ENCODE measurements at regions not wholly inside any gene's neighbourhood (a gene's known extent, or its start where the extent isn't known, plus 50 kb on each side); places are given as distances from the start of the nearest gene placed in this dataset.

GRCh38 chr2:128805237-128805636 is 486.6 kb upstream of the HS6ST1 start:
- peaks cover 6% of the 10 kb centered on the region for H3K9me3 Mint-ChIP-seq (ENCODE audit: low read depth)
- peaks cover 4% of the 10 kb centered on the region for H3K27me3 Mint-ChIP-seq
- no peaks in the 10 kb centered on the region for H3K4me1 Mint-ChIP-seq (ENCODE audit: low read depth)
- H3K27ac Mint-ChIP-seq: no peak overlapping the region
- no peak overlapping the region for H3K4me3 Mint-ChIP-seq
- no peaks in the 10 kb centered on the region for H3K36me3 Mint-ChIP-seq

- H3K36me3 Mint-ChIP-seq: no peaks in the 10 kb centered on the region
- H3K27ac Mint-ChIP-seq: no peak overlapping the region
- H3K9me3 Mint-ChIP-seq (ENCODE audit: low read depth): peaks cover 7% of the 10 kb centered on the region
- H3K27me3 Mint-ChIP-seq: peaks cover 8% of the 10 kb centered on the region
- no peaks in the 10 kb centered on the region for H3K4me1 Mint-ChIP-seq (ENCODE audit: low read depth)
- no peak overlapping the region for H3K4me3 Mint-ChIP-seq
Measured at GRCh38 chr2:128805918-128806317, 487.2 kb upstream of the HS6ST1 start.

- peaks cover 7% of the 10 kb centered on the region for H3K9me3 Mint-ChIP-seq (ENCODE audit: low read depth)
- no peaks in the 10 kb centered on the region for H3K4me1 Mint-ChIP-seq (ENCODE audit: low read depth)
- no peak overlapping the region for H3K27ac Mint-ChIP-seq
- H3K27me3 Mint-ChIP-seq: peaks cover 8% of the 10 kb centered on the region
- no peak overlapping the region for H3K4me3 Mint-ChIP-seq
- no peaks in the 10 kb centered on the region for H3K36me3 Mint-ChIP-seq
Measured at GRCh38 chr2:128807317-128807716, 488.6 kb upstream of the HS6ST1 start.

GRCh38 chr2:128808462-128809258 is 490.0 kb upstream of the HS6ST1 start:
- H3K36me3 Mint-ChIP-seq: no peaks in the 10 kb centered on the region
- H3K27me3 Mint-ChIP-seq: peaks cover 8% of the 10 kb centered on the region
- no peaks in the 10 kb centered on the region for H3K4me1 Mint-ChIP-seq (ENCODE audit: low read depth)
- H3K9me3 Mint-ChIP-seq (ENCODE audit: low read depth): peaks cover 7% of the 10 kb centered on the region
- H3K27ac Mint-ChIP-seq: no peak overlapping the region
- no peak overlapping the region for H3K4me3 Mint-ChIP-seq

- no peaks in the 10 kb centered on the region for H3K36me3 Mint-ChIP-seq
- H3K4me1 Mint-ChIP-seq (ENCODE audit: low read depth): no peaks in the 10 kb centered on the region
- H3K4me3 Mint-ChIP-seq: no peak overlapping the region
- no peak overlapping the region for H3K27ac Mint-ChIP-seq
- peaks cover 8% of the 10 kb centered on the region for H3K27me3 Mint-ChIP-seq
- H3K9me3 Mint-ChIP-seq (ENCODE audit: low read depth): peaks cover 7% of the 10 kb centered on the region
Measured at GRCh38 chr2:128809259-128809636, 490.6 kb upstream of the HS6ST1 start.

- Mint-ChIP-seq H3K4me1 (ENCODE audit: low read depth) (no peaks in the 10 kb centered on the region), H3K9me3 (ENCODE audit: low read depth) (peaks cover 7% of the 10 kb centered on the region), H3K27me3 (peaks cover 10% of the 10 kb centered on the region), H3K4me3 (no peak overlapping the region), H3K27ac (no peak overlapping the region), H3K36me3 (no peaks in the 10 kb centered on the region)
Measured at GRCh38 chr2:128809880-128810279, 491.2 kb upstream of the HS6ST1 start.

DNA sequence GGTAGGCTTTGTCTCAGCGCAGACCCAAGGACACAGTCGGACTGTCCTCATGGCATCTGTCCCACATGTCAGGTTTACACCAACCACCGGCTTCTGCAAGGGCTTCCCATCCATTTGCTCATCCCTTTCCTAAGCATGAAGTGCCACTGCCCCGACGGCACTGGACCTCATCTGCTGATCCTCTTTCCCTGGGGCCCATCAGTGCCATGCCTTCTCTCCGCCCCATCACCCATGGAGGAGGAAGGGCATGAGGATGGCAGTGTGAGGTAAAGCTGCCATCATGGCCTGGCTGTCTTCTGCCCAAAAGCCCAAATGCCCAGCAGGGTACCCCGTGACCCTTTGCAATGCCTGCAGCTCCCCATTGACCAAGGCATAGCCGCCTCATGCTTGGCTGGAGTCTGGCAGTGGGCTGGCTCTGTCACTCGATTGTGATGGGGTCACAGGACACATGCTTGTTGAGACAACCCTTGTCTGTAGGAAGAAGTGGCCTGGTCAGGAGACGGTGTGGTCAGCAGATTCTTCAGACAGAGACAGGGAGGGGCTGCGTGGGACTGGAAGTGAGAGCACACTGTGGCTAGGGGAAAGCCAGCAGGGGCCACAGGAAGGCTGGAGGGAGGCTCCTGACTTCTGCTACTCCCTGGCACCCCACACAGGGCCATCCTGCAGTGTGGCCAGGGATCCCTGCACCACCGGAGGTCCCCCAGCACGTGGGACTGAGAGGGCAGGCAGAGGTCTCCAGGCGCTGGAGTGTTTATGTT is 493.7 kb upstream of the HS6ST1 start:
- H3K9me3 Mint-ChIP-seq (ENCODE audit: low read depth): peaks cover 7% of the 10 kb centered on the region
- H3K4me3 Mint-ChIP-seq: no peak overlapping the region
- no peaks in the 10 kb centered on the region for H3K4me1 Mint-ChIP-seq (ENCODE audit: low read depth)
- H3K27me3 Mint-ChIP-seq: peaks cover 10% of the 10 kb centered on the region
- H3K27ac Mint-ChIP-seq: no peak overlapping the region
- H3K36me3 Mint-ChIP-seq: no peaks in the 10 kb centered on the region

DNA sequence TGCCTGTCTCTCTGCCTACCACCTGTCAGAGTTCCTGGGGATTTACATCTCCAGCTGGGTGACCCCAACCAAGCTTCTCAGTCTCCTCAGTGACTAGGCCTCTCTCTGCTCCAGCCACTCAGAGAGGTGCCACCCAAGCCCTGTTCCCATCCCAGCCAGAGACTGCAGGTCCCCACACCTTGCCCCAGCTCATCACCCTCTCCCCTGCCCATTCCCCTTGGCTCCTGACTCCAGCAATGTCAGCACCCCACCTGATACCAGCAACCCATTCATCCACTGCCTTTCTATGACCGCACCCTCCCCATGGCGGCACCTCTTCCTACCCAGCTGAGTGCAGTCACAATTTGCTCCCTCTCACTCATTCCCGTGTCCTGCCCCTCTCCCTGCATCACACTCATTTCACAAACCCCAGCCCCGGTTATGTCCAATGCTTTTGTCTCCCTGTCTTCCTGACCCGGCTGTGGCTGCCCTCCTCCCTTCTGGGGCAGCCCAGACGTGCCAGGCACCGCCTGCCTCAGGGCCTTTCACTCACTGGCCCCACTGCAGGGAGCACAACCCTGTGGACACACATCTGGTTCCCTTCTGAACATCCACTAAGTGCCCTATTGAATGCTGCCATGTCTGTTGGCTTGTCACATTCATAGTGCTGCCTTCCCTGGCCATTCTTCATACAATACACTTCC is 494.8 kb upstream of the HS6ST1 start:
- no peak overlapping the region for H3K27ac Mint-ChIP-seq
- peaks cover 7% of the 10 kb centered on the region for H3K9me3 Mint-ChIP-seq (ENCODE audit: low read depth)
- no peak overlapping the region for H3K4me3 Mint-ChIP-seq
- peaks cover 8% of the 10 kb centered on the region for H3K27me3 Mint-ChIP-seq
- H3K4me1 Mint-ChIP-seq (ENCODE audit: low read depth): no peaks in the 10 kb centered on the region
- no peaks in the 10 kb centered on the region for H3K36me3 Mint-ChIP-seq

DNA sequence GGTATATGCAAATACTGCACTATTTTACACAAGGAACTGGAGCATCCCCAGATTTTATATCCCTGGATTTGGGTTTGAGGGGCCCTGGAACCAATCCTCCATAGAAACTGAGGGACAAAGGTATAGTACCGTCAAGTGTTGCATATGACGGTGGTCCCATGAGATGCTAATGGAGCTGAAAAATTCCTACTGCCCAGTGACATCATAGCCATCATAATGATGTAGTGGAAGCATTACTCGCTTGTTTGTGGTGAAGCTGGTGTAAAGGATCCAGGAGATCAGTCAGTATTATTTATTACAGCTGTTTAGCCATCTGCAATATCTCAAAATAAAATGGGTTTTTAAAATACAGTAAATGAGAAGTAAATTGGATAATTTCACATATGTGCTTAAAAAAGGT is 496.6 kb upstream of the HS6ST1 start:
- Mint-ChIP-seq H3K4me1 (ENCODE audit: low read depth) (no peaks in the 10 kb centered on the region), H3K36me3 (no peaks in the 10 kb centered on the region), H3K27me3 (peaks cover 6% of the 10 kb centered on the region), H3K9me3 (ENCODE audit: low read depth) (peaks cover under 1% of the 10 kb centered on the region), H3K27ac (no peak overlapping the region), H3K4me3 (no peak overlapping the region)

DNA sequence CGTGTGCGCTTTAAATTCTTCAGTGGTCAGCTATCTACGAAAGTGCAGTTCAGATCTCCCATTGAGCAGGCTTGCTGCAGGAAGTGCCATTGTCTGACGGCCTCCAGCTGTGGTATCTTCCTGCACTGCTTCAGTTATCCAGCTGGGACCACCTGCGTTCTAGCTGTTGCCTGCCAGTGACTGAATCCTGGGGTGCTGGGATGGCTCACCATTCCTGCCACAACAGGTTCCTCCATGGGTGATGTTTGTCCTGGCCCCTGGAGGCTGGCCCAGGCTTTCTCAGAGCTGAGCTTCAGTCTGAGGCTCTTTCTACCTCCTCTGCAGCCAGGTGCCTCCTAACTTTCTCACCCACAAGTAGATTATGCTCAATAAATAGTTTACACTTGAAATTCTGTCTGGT is 498.5 kb upstream of the HS6ST1 start:
- Mint-ChIP-seq H3K4me3 (no peak overlapping the region), H3K9me3 (ENCODE audit: low read depth) (no peaks in the 10 kb centered on the region), H3K27ac (no peak overlapping the region), H3K36me3 (no peaks in the 10 kb centered on the region), H3K4me1 (ENCODE audit: low read depth) (no peaks in the 10 kb centered on the region), H3K27me3 (peaks cover 2% of the 10 kb centered on the region)

- H3K27me3 Mint-ChIP-seq: peaks cover 2% of the 10 kb centered on the region
- no peaks in the 10 kb centered on the region for H3K36me3 Mint-ChIP-seq
- H3K27ac Mint-ChIP-seq: no peak overlapping the region
- H3K4me1 Mint-ChIP-seq (ENCODE audit: low read depth): no peaks in the 10 kb centered on the region
- H3K9me3 Mint-ChIP-seq (ENCODE audit: low read depth): no peaks in the 10 kb centered on the region
- H3K4me3 Mint-ChIP-seq: no peak overlapping the region
Measured at GRCh38 chr2:128817813-128818212, 499.1 kb upstream of the HS6ST1 start.

GRCh38 chr2:128818248-128818647 is 499.6 kb upstream of the HS6ST1 start:
- Mint-ChIP-seq H3K27me3 (peaks cover 2% of the 10 kb centered on the region), H3K36me3 (no peaks in the 10 kb centered on the region), H3K27ac (no peak overlapping the region), H3K4me1 (ENCODE audit: low read depth) (no peaks in the 10 kb centered on the region), H3K4me3 (no peak overlapping the region), H3K9me3 (ENCODE audit: low read depth) (no peaks in the 10 kb centered on the region)

GRCh38 chr2:128818704-128819491 is 500.2 kb upstream of the HS6ST1 start:
- H3K4me1 Mint-ChIP-seq (ENCODE audit: low read depth): no peaks in the 10 kb centered on the region
- no peaks in the 10 kb centered on the region for H3K9me3 Mint-ChIP-seq (ENCODE audit: low read depth)
- peaks cover 2% of the 10 kb centered on the region for H3K27me3 Mint-ChIP-seq
- H3K4me3 Mint-ChIP-seq: no peak overlapping the region
- H3K27ac Mint-ChIP-seq: no peak overlapping the region
- H3K36me3 Mint-ChIP-seq: no peaks in the 10 kb centered on the region

- H3K9me3 Mint-ChIP-seq (ENCODE audit: low read depth): peaks cover 5% of the 10 kb centered on the region
Measured at GRCh38 chr2:128820452-128820851, 501.8 kb upstream of the HS6ST1 start.

More at GRCh38 chr2:128820452-128820851, 501.8 kb upstream of the HS6ST1 start:
- H3K36me3 Mint-ChIP-seq: no peaks in the 10 kb centered on the region
- H3K4me1 Mint-ChIP-seq (ENCODE audit: low read depth): no peaks in the 10 kb centered on the region
- no peak overlapping the region for H3K4me3 Mint-ChIP-seq
- H3K27ac Mint-ChIP-seq: no peak overlapping the region
- no peaks in the 10 kb centered on the region for H3K27me3 Mint-ChIP-seq
